A673 (cell line): ENCODE measurements at regions not wholly inside any gene's neighbourhood (a gene's known extent, or its start where the extent isn't known, plus 50 kb on each side); places are given as distances from the start of the nearest gene placed in this dataset.

ENCODE experiments used
- BruUV-seq: library from RNA; stranded (reverse); fragments of 400-500 nt; replicated peaks from 2 replicates; lab custom pipeline; 2021; lab: Mats Ljungman, UMichigan
- CTCF ChIA-PET: fragments of 300-600 bp; sonication (Branson Sonifier 250); formaldehyde crosslinking; loops from one replicate; lab custom pipeline; 2022; ENCODE audit warnings: antibody characterized with exemption; lab: Charles Lee
- POLR2A ChIA-PET: fragments of 300-600 bp; sonication (Branson Sonifier 250); formaldehyde crosslinking; loops from one replicate; lab custom pipeline; 2022; ENCODE audit warnings: antibody characterized with exemption; ENCODE audit not compliant: low non-redundant PET; lab: Charles Lee
- DNase-seq: peaks from one replicate; pipeline ENCODE4 v3.0.0-alpha.2; 2015; ENCODE audit warnings: low spot score
- H3K27ac ChIP-seq: fragments of 200-600 bp; sonication (generic); 2 replicates; pipeline ENCODE4 v1.5.1; 2016; ENCODE audit warnings: mixed run types, low read depth, mild to moderate bottlenecking, mixed read lengths, antibody characterized with exemption, low read length; ENCODE audit not compliant: poor library complexity, severe bottlenecking
- H3K27me3 ChIP-seq: fragments of 200-600 bp; sonication (generic); replicated peaks from 2 replicates; pipeline ENCODE4 v1.6.1; 2017; ENCODE audit warnings: mixed run types, low read depth, mild to moderate bottlenecking, mixed read lengths, antibody characterized with exemption, low read length; ENCODE audit not compliant: insufficient read depth, poor library complexity
- H3K36me3 ChIP-seq: fragments of 200-600 bp; sonication (generic); 2 replicates; pipeline ENCODE4 v1.6.1; 2016; ENCODE audit warnings: mixed run types, mild to moderate bottlenecking, mixed read lengths, antibody characterized with exemption, low read length; ENCODE audit not compliant: insufficient read depth, poor library complexity, severe bottlenecking
- H3K4me1 ChIP-seq: fragments of 200-600 bp; sonication (generic); 2 replicates; pipeline ENCODE4 v1.6.1; 2017; ENCODE audit warnings: mixed run types, mild to moderate bottlenecking, mixed read lengths, antibody characterized with exemption, low read length; ENCODE audit not compliant: insufficient read depth, poor library complexity, severe bottlenecking
- H3K4me3 ChIP-seq: fragments of 200-600 bp; sonication (generic); 2 replicates; pipeline ENCODE4 v1.5.1; 2016; ENCODE audit warnings: low read depth, mixed run types, mild to moderate bottlenecking, mixed read lengths, low read length; ENCODE audit not compliant: poor library complexity, severe bottlenecking
- H3K9me3 ChIP-seq: fragments of 200-600 bp; sonication (generic); 2 replicates; pipeline ENCODE4 v1.6.1; 2016; ENCODE audit warnings: mixed run types, low read depth, mild to moderate bottlenecking, mixed read lengths, antibody characterized with exemption, low read length; ENCODE audit not compliant: poor library complexity, severe bottlenecking
- CTCF ChIP-seq: fragments of 300-800, 200-600 bp; sonication (generic); conservative IDR thresholded peaks from 2 replicates; pipeline ENCODE4 v1.5.1; 2017; ENCODE audit warnings: low read depth, mild to moderate bottlenecking, antibody characterized with exemption, low read length, moderate library complexity, mixed read lengths
- EZH2 ChIP-seq: fragments of 200-600 bp; sonication (generic); IDR thresholded peaks from 2 replicates; pipeline ENCODE4 v1.6.1; 2017; ENCODE audit warnings: borderline replicate concordance, low read depth, mild to moderate bottlenecking, mixed read lengths, antibody characterized with exemption, low read length; ENCODE audit not compliant: poor library complexity, severe bottlenecking
- intact Hi-C: fragments of 100-400 bp; cut with micrococcal nuclease; formaldehyde crosslinking; loops from one replicate; pipeline ENCODE4 v1.10.0; 2022; ENCODE audit not compliant: unreplicated experiment

GRCh38 chr5:158514319-158514985 lies 585.3 kb downstream of the EBF1 start:
- intact Hi-C loops: no loop called here
- ChIA-PET POLR2A (no interaction called here), CTCF (no interaction called here)
- H3K27me3 ChIP-seq: no peaks in the 10 kb centered on the region
- H3K9me3 ChIP-seq: no peaks in the 10 kb centered on the region
- no peak overlapping the region for H3K27ac ChIP-seq
- no peak for TF ChIP-seq CTCF
- no peak for TF ChIP-seq EZH2
- no peaks in the 10 kb centered on the region for H3K36me3 ChIP-seq
- BruUV-seq: no TSS peak
- DNase-seq: no peak
- no peak overlapping the region for H3K4me3 ChIP-seq
- no peaks in the 10 kb centered on the region for H3K4me1 ChIP-seq

- no peak for DNase-seq
- no TSS peak for BruUV-seq
- intact Hi-C loops: no loop called here
- Histone ChIP-seq H3K4me3 (no peak overlapping the region), H3K9me3 (no peaks in the 10 kb centered on the region), H3K27me3 (no peaks in the 10 kb centered on the region), H3K4me1 (no peaks in the 10 kb centered on the region), H3K36me3 (no peaks in the 10 kb centered on the region), H3K27ac (no peak overlapping the region)
- TF ChIP-seq EZH2 (no peak), CTCF (no peak)
- CTCF ChIA-PET: no interaction called here
- POLR2A ChIA-PET: no interaction called here
Observed at GRCh38 chr5:158513490-158514318, 586.0 kb downstream of the EBF1 start.

GRCh38 chr5:158511454-158511853 lies 588.3 kb downstream of the EBF1 start:
- no peaks in the 10 kb centered on the region for H3K4me1 ChIP-seq
- peaks cover 5% of the 10 kb centered on the region for H3K9me3 ChIP-seq
- intact Hi-C loops: no loop called here
- ChIA-PET POLR2A (no interaction called here), CTCF (no interaction called here)
- TF ChIP-seq CTCF (no peak), EZH2 (no peak)
- no peak overlapping the region for H3K4me3 ChIP-seq
- no peak for DNase-seq
- H3K27ac ChIP-seq: no peak overlapping the region
- BruUV-seq: no TSS peak
- H3K36me3 ChIP-seq: no peaks in the 10 kb centered on the region
- H3K27me3 ChIP-seq: no peaks in the 10 kb centered on the region
